GM19239 (cell line): ENCODE measurements at regions not wholly inside any gene's neighbourhood (a gene's known extent, or its start where the extent isn't known, plus 50 kb on each side); places are given as distances from the start of the nearest gene placed in this dataset.

Experiments used
- DNase-seq: peaks from one replicate; pipeline ENCODE4 v3.0.0; 2011; ENCODE audit warnings: low spot score; ENCODE audit not compliant: insufficient read length
- FAIRE-seq: peaks from 2 replicates; lab custom pipeline; 2011; peaks lifted over from hg19 to GRCh38; lab: Jason Lieb, UNC

DNA sequence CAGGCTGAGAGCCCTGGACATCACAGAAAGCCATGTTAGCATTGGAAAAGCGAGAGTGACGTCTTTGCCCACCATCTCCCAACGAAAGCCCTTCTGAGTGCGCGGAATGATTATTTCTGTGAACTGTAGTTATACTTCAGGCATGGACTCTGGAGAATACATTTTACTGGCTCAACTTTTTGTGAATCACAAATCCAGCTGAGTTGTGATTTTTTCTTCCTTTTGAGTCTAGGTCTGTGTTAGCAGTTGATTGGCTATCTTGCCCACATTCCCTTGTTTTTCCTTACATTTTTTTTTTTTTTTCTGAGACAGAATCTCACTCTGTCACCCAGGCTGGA lies 183.1 kb downstream of the INO80D start:
- FAIRE-seq: no peak

DNA sequence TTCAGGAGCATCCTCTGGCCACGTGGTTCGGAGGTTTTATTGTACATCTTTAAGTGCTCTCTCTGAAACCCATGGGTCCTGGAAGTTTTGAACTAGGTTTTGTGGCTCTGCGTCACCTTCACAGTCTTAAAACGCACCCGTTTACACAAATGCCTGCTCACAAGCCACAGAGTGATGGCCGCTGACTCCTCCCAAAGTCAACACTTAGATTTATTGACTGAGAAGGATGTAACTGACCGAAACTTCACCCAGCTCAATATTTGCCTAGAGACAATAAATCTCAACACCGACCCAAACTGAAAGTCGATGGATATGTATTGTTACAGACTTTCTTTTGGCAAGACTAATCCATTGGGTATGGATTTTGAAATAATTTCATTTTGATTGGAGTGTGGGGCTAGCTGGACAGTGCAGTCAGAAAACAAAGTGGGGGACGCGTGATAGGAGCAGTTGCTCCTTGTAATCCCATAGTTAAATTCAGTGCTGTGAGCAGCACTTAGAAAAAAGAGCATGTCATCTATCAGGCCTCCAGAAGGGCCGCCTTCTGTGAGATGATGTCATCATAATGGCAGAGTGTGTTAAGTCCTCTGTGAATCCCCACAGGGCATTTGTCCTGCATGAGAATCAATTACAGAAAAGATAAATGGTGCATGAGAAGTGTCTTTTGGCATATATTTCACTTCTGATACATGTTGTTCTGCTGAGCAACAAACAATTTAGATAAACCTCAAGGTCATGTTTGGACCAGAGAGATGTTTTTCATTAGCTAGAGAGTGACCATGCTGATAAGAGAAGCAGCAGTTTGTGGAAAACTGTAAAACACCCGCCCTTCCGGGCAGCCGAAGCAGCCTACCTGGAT lies 183.7 kb downstream of the INO80D start:
- FAIRE-seq (no peak), DNase-seq (no peak)

More for the DNA sequence above, 183.1 kb downstream of the INO80D start:
- DNase-seq: no peak

GRCh38 chr2:205901491-205901890 lies 184.5 kb downstream of the INO80D start:
- DNase-seq (no peak), FAIRE-seq (no peak)

DNA sequence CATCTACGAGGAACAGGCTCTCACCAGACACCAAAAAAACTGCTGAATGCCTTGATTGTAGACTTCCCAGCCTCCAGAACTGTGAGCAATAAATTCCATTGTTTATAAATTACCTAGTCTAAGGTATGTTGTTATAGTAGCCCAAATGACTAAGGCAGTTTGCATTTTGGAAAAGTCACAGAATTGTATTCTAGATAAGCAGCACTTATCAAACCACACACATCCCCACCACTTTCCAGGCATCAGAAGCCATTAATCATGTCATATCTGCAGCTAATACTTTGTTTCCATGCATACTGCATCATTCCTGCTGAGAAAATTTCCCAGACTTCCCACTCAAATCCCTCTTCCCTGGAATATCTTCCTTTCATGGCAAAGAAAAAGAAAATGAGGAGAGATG lies 187.2 kb downstream of the INO80D start:
- FAIRE-seq: no peak
- DNase-seq: no peak

DNA sequence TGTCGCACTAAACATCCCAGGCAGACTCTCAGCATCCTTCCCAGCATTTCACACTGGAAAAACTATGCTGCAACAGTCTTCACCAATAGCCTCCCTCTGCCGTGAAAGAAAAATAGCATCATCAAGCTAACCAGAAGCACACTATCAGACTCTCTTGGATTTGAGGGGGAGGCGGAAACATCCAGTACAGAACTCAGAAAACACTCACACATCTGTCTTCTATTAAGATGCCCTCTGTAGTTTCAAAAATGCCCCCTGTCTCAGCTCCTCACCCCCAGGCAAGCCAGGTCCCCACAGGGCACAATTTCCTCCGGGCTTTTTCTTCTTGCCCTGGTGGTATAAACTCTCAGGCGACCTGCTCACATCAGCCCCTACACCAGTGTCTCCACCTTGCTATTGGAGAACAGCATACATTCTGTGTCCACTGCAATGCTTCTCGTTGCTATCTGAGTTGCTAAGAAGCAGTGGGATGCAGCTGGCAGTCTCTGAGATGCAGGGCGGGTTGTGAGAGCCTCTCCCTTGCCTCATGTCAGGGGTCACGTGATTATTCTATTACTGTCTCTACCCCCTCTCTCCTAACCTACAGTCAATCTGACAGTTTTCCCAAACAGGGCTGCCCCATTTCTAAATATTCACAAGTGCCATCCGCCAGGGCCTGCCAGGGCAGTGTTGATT lies 189.9 kb downstream of the INO80D start:
- FAIRE-seq (no peak), DNase-seq (no peak)

- no peak for FAIRE-seq
These were observed 193.2 kb downstream of the INO80D start for GRCh38 chr2:205892665-205893259.

GRCh38 chr2:205892251-205892655 lies 193.7 kb downstream of the INO80D start:
- DNase-seq (no peak), FAIRE-seq (no peak)

More at GRCh38 chr2:205892665-205893259, 193.2 kb downstream of the INO80D start:
- no peak for DNase-seq

GRCh38 chr2:205889114-205889513 lies 196.9 kb downstream of the INO80D start:
- DNase-seq (no peak), FAIRE-seq (no peak)

- no peak for FAIRE-seq
- no peak for DNase-seq
These were observed 198.3 kb downstream of the INO80D start for GRCh38 chr2:205887637-205888036.

- DNase-seq (peak; percentile 62), FAIRE-seq (peak; percentile 35)
These were observed 200.4 kb downstream of the INO80D start for GRCh38 chr2:205885492-205886099.

- FAIRE-seq (no peak), DNase-seq (no peak)
These were observed 201.7 kb downstream of the NRP2 start for GRCh38 chr2:205883965-205884364.

GRCh38 chr2:205882806-205883425 lies 200.6 kb downstream of the NRP2 start:
- FAIRE-seq (no peak), DNase-seq (no peak)

GRCh38 chr2:205880048-205880447 lies 197.7 kb downstream of the NRP2 start:
- no peak for DNase-seq
- no peak for FAIRE-seq

DNA sequence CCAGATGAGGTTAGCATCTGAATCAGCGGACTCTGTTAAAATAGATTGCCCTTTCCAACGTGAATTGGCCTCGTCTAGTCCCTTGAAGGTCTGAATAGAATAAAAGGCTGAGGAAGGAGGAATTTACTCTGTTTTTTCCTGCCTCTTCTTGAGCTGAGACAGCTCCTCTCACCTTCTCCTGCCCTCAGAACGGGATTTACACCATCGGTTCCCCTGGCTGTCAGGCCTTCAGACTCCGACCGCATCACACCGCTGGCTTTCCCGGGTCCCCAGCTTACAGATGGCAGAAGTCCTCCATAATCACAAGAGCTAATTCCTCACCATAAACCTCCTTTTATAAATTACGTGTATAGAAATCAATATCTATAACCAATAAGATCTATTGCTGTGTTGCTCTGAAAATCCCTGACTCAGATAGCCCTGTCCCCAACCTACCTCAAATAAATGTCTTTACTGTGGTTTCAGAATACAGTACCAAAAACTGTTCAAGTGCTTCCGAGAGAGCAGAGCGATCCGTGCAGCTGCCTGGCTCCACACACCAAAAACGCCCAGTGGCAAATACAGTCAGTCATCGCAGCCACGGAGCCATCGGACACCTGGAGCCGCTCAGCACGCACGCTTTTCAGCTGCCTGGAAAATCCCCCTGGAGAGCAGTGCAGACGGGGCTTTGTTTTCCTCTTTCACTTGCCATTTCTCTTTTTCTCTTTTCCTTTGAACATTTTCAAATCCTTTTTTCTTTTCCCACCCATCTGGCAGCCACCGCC lies 196.9 kb downstream of the NRP2 start:
- DNase-seq: no peak
- no peak for FAIRE-seq

- no peak for DNase-seq
- FAIRE-seq: no peak
These were observed 195.2 kb downstream of the NRP2 start for GRCh38 chr2:205877496-205877895.

DNA sequence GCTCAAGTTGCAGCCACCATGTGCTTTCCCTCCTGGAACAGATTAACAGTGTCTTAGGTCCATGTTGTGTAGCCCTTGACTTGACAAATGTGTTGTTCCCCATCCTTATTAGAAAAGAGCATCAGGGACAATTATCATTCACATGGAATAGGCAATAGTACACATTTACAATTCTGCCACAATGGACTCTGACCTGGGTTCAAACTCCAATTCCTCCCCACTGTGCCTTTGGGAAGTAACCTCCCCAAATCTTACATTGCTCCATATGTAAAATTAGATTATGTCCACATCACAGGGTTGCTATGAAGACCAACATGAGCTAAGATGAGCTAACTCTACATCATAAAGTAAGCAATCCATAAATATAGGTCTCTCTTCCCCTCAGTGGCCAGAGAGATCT lies 193.8 kb downstream of the NRP2 start:
- DNase-seq (no peak), FAIRE-seq (no peak)

- FAIRE-seq: no peak
These were observed 190.4 kb downstream of the NRP2 start for GRCh38 chr2:205872716-205873115.

GRCh38 chr2:205869439-205869838 lies 187.1 kb downstream of the NRP2 start:
- DNase-seq: no peak
- FAIRE-seq: no peak

More at GRCh38 chr2:205872716-205873115, 190.4 kb downstream of the NRP2 start:
- no peak for DNase-seq

- DNase-seq (no peak), FAIRE-seq (peak; percentile 56)
These were observed 186.6 kb downstream of the NRP2 start for GRCh38 chr2:205868773-205869333.
